Activated B cell treated with CpG ODN at 0.5 μM for 24 hours (primary cell): ENCODE measurements at regions not wholly inside any gene's neighbourhood (a gene's known extent, or its start where the extent isn't known, plus 50 kb on each side); places are given as distances from the start of the nearest gene placed in this dataset.

Source experiments
- ATAC-seq: fragments of 200-7000 bp; cut with Tn5 transposase; one replicate; pipeline ENCODE4 v1.10.0; 2021; ENCODE audit warnings: low read depth, mild to moderate bottlenecking, moderate library complexity
- CTCF ChIA-PET: fragments of 350-600 bp; sonication (Branson Sonifier 250); formaldehyde crosslinking; loops from one replicate; lab custom pipeline; 2021; ENCODE audit warnings: antibody characterized with exemption; lab: Charles Lee
- POLR2A ChIA-PET: fragments of 350-600 bp; sonication (Branson Sonifier 250); formaldehyde crosslinking; loops from one replicate; lab custom pipeline; 2021; ENCODE audit warnings: antibody characterized with exemption; lab: Charles Lee
- DNase-seq: peaks from one replicate; pipeline ENCODE4 v3.0.0; 2022
- H3K27ac Mint-ChIP-seq: one replicate; pipeline ENCODE4 v1.8.0; 2020; ENCODE audit warnings: mixed read lengths
- H3K27me3 Mint-ChIP-seq: one replicate; pipeline ENCODE4 v1.8.0; 2021; ENCODE audit warnings: mixed read lengths
- H3K36me3 Mint-ChIP-seq: one replicate; pipeline ENCODE4 v1.8.0; 2021; ENCODE audit warnings: low read depth, mixed read lengths
- H3K4me1 Mint-ChIP-seq: one replicate; pipeline ENCODE4 v1.8.0; 2021; ENCODE audit warnings: mixed read lengths
- H3K4me3 Mint-ChIP-seq: one replicate; pipeline ENCODE4 v1.8.0; 2020; ENCODE audit warnings: mild to moderate bottlenecking, mixed read lengths
- H3K9me3 Mint-ChIP-seq: one replicate; pipeline ENCODE4 v1.8.0; 2020; ENCODE audit warnings: mixed read lengths
- CTCF ChIP-seq: fragments of 200-600 bp; IDR thresholded peaks from one replicate; pipeline ENCODE4 v1.8.0; 2022; ENCODE audit warnings: antibody characterized with exemption, mild to moderate bottlenecking
- intact Hi-C: fragments of 100-400 bp; cut with micrococcal nuclease; formaldehyde crosslinking; loops from one replicate; pipeline ENCODE4 v1.15.1; 2024

GRCh38 chr11:109221190-109221589 is 200.8 kb upstream of the C11orf87 start:
- ChIA-PET POLR2A (no interaction called here), CTCF (no interaction called here)
- H3K9me3 Mint-ChIP-seq: peaks cover 8% of the 10 kb centered on the region
- H3K4me1 Mint-ChIP-seq: no peaks in the 10 kb centered on the region
- H3K27me3 Mint-ChIP-seq: no peaks in the 10 kb centered on the region
- no peak overlapping the region for H3K4me3 Mint-ChIP-seq
- no peak overlapping the region for H3K27ac Mint-ChIP-seq
- intact Hi-C loops: no loop called here
- no peak for TF ChIP-seq CTCF
- no peaks in the 10 kb centered on the region for H3K36me3 Mint-ChIP-seq
- ATAC-seq (no peak), DNase-seq (no peak)

- intact Hi-C loops: no loop called here
- no peak for ATAC-seq
- Mint-ChIP-seq H3K27me3 (no peaks in the 10 kb centered on the region), H3K4me1 (no peaks in the 10 kb centered on the region), H3K27ac (no peak overlapping the region), H3K36me3 (no peaks in the 10 kb centered on the region), H3K9me3 (peaks cover 8% of the 10 kb centered on the region), H3K4me3 (no peak overlapping the region)
- ChIA-PET CTCF (no interaction called here), POLR2A (no interaction called here)
- no peak for DNase-seq
- no peak for TF ChIP-seq CTCF
Measured at GRCh38 chr11:109222761-109223160, 199.2 kb upstream of the C11orf87 start.

GRCh38 chr11:109223451-109223850 is 198.5 kb upstream of the C11orf87 start:
- H3K27ac Mint-ChIP-seq: no peak overlapping the region
- no peak for TF ChIP-seq CTCF
- no peaks in the 10 kb centered on the region for H3K36me3 Mint-ChIP-seq
- H3K9me3 Mint-ChIP-seq: peaks cover 8% of the 10 kb centered on the region
- no peak for DNase-seq
- no peak overlapping the region for H3K4me3 Mint-ChIP-seq
- H3K27me3 Mint-ChIP-seq: no peaks in the 10 kb centered on the region
- no peak for ATAC-seq
- H3K4me1 Mint-ChIP-seq: no peaks in the 10 kb centered on the region
- POLR2A ChIA-PET: no interaction called here
- CTCF ChIA-PET: no interaction called here
- intact Hi-C loops: no loop called here

- Mint-ChIP-seq H3K9me3 (peaks cover 2% of the 10 kb centered on the region), H3K36me3 (no peaks in the 10 kb centered on the region), H3K27me3 (no peaks in the 10 kb centered on the region), H3K27ac (no peak overlapping the region), H3K4me3 (no peak overlapping the region), H3K4me1 (no peaks in the 10 kb centered on the region)
- intact Hi-C loops: no loop called here
- DNase-seq: no peak
- no peak for ATAC-seq
- ChIA-PET POLR2A (no interaction called here), CTCF (no interaction called here)
- no peak for TF ChIP-seq CTCF
Measured at GRCh38 chr11:109229682-109230081, 192.3 kb upstream of the C11orf87 start.

- Mint-ChIP-seq H3K4me3 (no peak overlapping the region), H3K27me3 (no peaks in the 10 kb centered on the region), H3K27ac (no peak overlapping the region), H3K36me3 (no peaks in the 10 kb centered on the region), H3K4me1 (no peaks in the 10 kb centered on the region), H3K9me3 (peaks cover 2% of the 10 kb centered on the region)
- no peak for ATAC-seq
- no peak for TF ChIP-seq CTCF
- ChIA-PET CTCF (no interaction called here), POLR2A (no interaction called here)
- intact Hi-C loops: no loop called here
- DNase-seq: no peak
Measured at GRCh38 chr11:109236188-109236587, 185.8 kb upstream of the C11orf87 start.
